ENCODE measurements at regions not wholly inside any gene's neighbourhood (a gene's known extent, or its start where the extent isn't known, plus 50 kb on each side); places are given as distances from the start of the nearest gene placed in this dataset.

DNA sequence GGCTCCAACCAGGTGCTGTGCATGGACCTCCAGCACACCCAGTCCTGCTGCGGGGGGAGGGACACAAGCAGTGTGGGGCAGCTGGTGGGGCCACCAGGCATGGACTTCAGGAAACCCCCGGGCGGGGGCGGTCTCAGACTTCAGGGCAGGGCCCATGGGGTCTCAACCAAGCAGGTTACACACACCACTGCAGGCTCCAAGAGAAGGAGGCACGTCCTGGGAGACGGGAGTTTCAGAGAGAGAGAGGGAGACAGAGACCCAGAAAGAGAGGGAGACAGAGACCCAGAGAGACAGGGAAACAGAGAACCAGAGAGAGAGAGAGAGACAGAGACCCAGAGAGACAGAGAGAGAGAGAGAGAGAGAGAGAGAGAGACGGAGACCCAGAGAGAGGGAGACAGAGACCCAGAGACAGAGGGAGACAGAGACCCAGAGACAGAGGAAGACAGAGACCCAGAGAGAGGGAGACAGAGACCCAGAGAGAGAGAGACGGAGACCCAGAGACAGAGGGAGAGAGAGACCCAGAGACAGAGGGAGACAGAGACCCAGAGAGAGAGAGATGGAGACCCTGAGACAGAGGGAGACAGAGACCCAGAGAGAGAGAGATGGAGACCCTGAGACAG, 128.9 kb downstream of the NCOR2 start:
- Histone ChIP-seq H3K9ac (ENCODE audit: control insufficient read depth, insufficient read depth, low read length) (no peak overlapping the region), H4K20me1 (ENCODE audit: control insufficient read depth, insufficient read depth) (0 out of 2 replicates have a peak, but pooled peaks cover 3% of the 10 kb centered on the region), H3K36me3 (ENCODE audit: control insufficient read depth in 2 of 2, insufficient read depth in 2 of 2, low read length in 1 of 2) (peaks cover 9 to 14% of the 10 kb centered on the region in 2 experiments; a peak in 3 of 4 replicates), H3K4me1 (ENCODE audit: control insufficient read depth, insufficient read depth, low read length) (no peaks in the 10 kb centered on the region), H3K27ac (ENCODE audit: control insufficient read depth, insufficient read depth) (no peak overlapping the region), H3K27me3 (replicated peaks in 1 of 2; ENCODE audit: control insufficient read depth in 2 of 2, insufficient read depth in 2 of 2, low read length in 1 of 2) (no peaks in the 10 kb centered on the region), H3K4me2 (ENCODE audit: control insufficient read depth, insufficient read depth) (no peak overlapping the region), H3K4me3 (no peak overlapping the region), H2AFZ (ENCODE audit: control insufficient read depth, low read depth, low read length) (no peak overlapping the region), H3K9me3 (replicated peaks; ENCODE audit: control insufficient read depth, insufficient read depth, low read length) (no peaks in the 10 kb centered on the region), H3K79me2 (ENCODE audit: control insufficient read depth, insufficient read depth, low read length) (no peaks in the 10 kb centered on the region; the same call in 1 of the 2 replicates)
- ChIA-PET SMC1A (ENCODE audit: uncharacterized antibody, unreplicated experiment) (no interaction called here), POLR2A (interaction anchor here (0.6 kb wide), 1 partner anchor 798 kb away, joined by 4 read pairs; no protein-coding TSS in a partner anchor), CTCF (interaction anchor here (0.5 kb wide), 1 partner anchor 112 kb away, joined by 3 read pairs; no protein-coding TSS in a partner anchor), RAD21 (ENCODE audit: unreplicated experiment) (no interaction called here)
- no TSS peak for BruUV-seq (replicated peaks)
- FAIRE-seq (no peak), ATAC-seq (peak; percentile 60), DNase-seq (ENCODE audit: low read depth, low spot score) (no peak)
- intact Hi-C loops (cut with micrococcal nuclease; ENCODE audit: unreplicated experiment) (no loop called here), in situ Hi-C loops (cut with MboI) (no loop called here)
- TF ChIP-seq IKZF2 (IDR thresholded peaks at IDR 0.05) (no peak), HDAC2 (IDR thresholded peaks at IDR 0.05) (no peak), SUPT20H (IDR thresholded peaks at IDR 0.05; ENCODE audit: borderline replicate concordance, control insufficient read depth, low read depth, low read length) (no peak), HDGF (IDR thresholded peaks at IDR 0.05) (no peak), CREM (IDR thresholded peaks at IDR 0.05; ENCODE audit: low read depth) (no peak), KLF5 (IDR thresholded peaks at IDR 0.05; ENCODE audit: partially characterized antibody) (no peak), NR2F1 (conservative IDR thresholded peaks at IDR 0.05) (no peak), TCF3 (IDR thresholded peaks at IDR 0.05; ENCODE audit: borderline replicate concordance, insufficient read depth, low read depth, low read length) (no peak), PML (IDR thresholded peaks at IDR 0.05; ENCODE audit: low read length) (no peak), RB1 (IDR thresholded peaks at IDR 0.05; ENCODE audit: borderline replicate concordance) (no peak), SRF (IDR thresholded peaks at IDR 0.05; ENCODE audit: low read depth in 2 of 2, low read length in 2 of 2) (no peak), ZNF622 (IDR thresholded peaks at IDR 0.05) (no peak), IKZF1 (conservative IDR thresholded peaks at IDR 0.05) (no peak), CREB1 (IDR thresholded peaks at IDR 0.05; ENCODE audit: low read depth) (no peak)
- TF ChIP-seq, protein P1, sequence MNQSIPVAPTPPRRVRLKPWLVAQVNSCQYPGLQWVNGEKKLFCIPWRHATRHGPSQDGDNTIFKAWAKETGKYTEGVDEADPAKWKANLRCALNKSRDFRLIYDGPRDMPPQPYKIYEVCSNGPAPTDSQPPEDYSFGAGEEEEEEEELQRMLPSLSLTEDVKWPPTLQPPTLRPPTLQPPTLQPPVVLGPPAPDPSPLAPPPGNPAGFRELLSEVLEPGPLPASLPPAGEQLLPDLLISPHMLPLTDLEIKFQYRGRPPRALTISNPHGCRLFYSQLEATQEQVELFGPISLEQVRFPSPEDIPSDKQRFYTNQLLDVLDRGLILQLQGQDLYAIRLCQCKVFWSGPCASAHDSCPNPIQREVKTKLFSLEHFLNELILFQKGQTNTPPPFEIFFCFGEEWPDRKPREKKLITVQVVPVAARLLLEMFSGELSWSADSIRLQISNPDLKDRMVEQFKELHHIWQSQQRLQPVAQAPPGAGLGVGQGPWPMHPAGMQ (IDR thresholded peaks at IDR 0.05; ENCODE audit: borderline replicate concordance), result no peak
- TF ChIP-seq, protein P2, sequence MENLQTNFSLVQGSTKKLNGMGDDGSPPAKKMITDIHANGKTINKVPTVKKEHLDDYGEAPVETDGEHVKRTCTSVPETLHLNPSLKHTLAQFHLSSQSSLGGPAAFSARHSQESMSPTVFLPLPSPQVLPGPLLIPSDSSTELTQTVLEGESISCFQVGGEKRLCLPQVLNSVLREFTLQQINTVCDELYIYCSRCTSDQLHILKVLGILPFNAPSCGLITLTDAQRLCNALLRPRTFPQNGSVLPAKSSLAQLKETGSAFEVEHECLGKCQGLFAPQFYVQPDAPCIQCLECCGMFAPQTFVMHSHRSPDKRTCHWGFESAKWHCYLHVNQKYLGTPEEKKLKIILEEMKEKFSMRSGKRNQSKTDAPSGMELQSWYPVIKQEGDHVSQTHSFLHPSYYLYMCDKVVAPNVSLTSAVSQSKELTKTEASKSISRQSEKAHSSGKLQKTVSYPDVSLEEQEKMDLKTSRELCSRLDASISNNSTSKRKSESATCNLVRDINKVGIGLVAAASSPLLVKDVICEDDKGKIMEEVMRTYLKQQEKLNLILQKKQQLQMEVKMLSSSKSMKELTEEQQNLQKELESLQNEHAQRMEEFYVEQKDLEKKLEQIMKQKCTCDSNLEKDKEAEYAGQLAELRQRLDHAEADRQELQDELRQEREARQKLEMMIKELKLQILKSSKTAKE (IDR thresholded peaks at IDR 0.05; ENCODE audit: low read depth, poor library complexity, severe bottlenecking), result no peak
- 83% methylated on average over 8 of the region's 8 CpGs for WGBS (ENCODE audit: insufficient coverage, insufficient replicate concordance, low lambda C conversion rate, missing lambda C conversion rate)

Measured in GM12878 (cell line).